Neural progenitor cell (in vitro differentiated cells): ENCODE measurements at regions not wholly inside any gene's neighbourhood (a gene's known extent, or its start where the extent isn't known, plus 50 kb on each side); places are given as distances from the start of the nearest gene placed in this dataset.
A peak's percentile ranks its signal among the peaks of the same experiment; 100 is the strongest.

Experiments used
- DNase-seq: peaks from one replicate; pipeline ENCODE4 v3.0.0-alpha.2; 2016; ENCODE audit warnings: low spot score
- H2AFZ ChIP-seq: fragments of 200-600 bp; sonication (generic); replicated peaks from 2 replicates; pipeline ENCODE4 v1.6.1; 2016; ENCODE audit warnings: antibody characterized with exemption
- H3F3A ChIP-seq: fragments of 200-600 bp; sonication (generic); 2 replicates; pipeline ENCODE4 v1.6.1; 2016; ENCODE audit warnings: antibody characterized with exemption, low read depth
- H3K27ac ChIP-seq: fragments of 200-600 bp; sonication (generic); 2 replicates; pipeline ENCODE4 v1.5.1; 2016; ENCODE audit warnings: mild to moderate bottlenecking
- H3K27me3 ChIP-seq: fragments of 200-600 bp; sonication (generic); 2 replicates; pipeline ENCODE4 v1.6.1; 2016; ENCODE audit warnings: mild to moderate bottlenecking, moderate library complexity
- H3K36me3 ChIP-seq: fragments of 200-600 bp; sonication (generic); 2 replicates; pipeline ENCODE4 v1.5.1; 2016
- H3K4me1 ChIP-seq: fragments of 200-600 bp; sonication (generic); 2 replicates; pipeline ENCODE4 v1.6.1; 2016; ENCODE audit warnings: mixed run types
- H3K4me2 ChIP-seq: fragments of 200-600 bp; sonication (generic); 2 replicates; pipeline ENCODE4 v1.6.1; 2016
- H3K4me3 ChIP-seq: fragments of 200-600 bp; sonication (generic); 2 replicates; pipeline ENCODE4 v1.5.1; 2016
- H3K79me2 ChIP-seq: fragments of 200-600 bp; sonication (generic); 2 replicates; pipeline ENCODE4 v1.6.1; 2016; ENCODE audit warnings: low read depth
- H3K9ac ChIP-seq: fragments of 200-600 bp; sonication (generic); 2 replicates; pipeline ENCODE4 v1.6.1; 2016
- H3K9me3 ChIP-seq: fragments of 200-600 bp; sonication (generic); 2 replicates; pipeline ENCODE4 v1.5.1; 2016; ENCODE audit warnings: low read depth
- H4K20me1 ChIP-seq: fragments of 200-600 bp; sonication (generic); 2 replicates; pipeline ENCODE4 v1.6.1; 2016; ENCODE audit warnings: low read depth
- H3K27ac Mint-ChIP-seq: 3 replicates; pipeline ENCODE4 v1.8.0; 2021; ENCODE audit warnings: mixed read lengths
- H3K27me3 Mint-ChIP-seq: 2 replicates; pipeline ENCODE4 v1.8.0; 2022; ENCODE audit warnings: low read depth, mild to moderate bottlenecking, inconsistent platforms, moderate library complexity, mixed read lengths; ENCODE audit not compliant: insufficient read depth
- H3K36me3 Mint-ChIP-seq: 3 replicates; pipeline ENCODE4 v1.8.0; 2021; ENCODE audit warnings: mixed read lengths
- H3K4me1 Mint-ChIP-seq: 3 replicates; pipeline ENCODE4 v1.8.0; 2021; ENCODE audit warnings: mixed read lengths
- H3K4me3 Mint-ChIP-seq: 3 replicates; pipeline ENCODE4 v1.8.0; 2021; ENCODE audit warnings: mild to moderate bottlenecking, moderate library complexity, mixed read lengths
- H3K9me3 Mint-ChIP-seq: 3 replicates; pipeline ENCODE4 v1.8.0; 2020; ENCODE audit warnings: mixed read lengths
- CTCF ChIP-seq: fragments of 200-600 bp; sonication (generic); IDR thresholded peaks from 2 replicates; pipeline ENCODE4 v1.5.1; 2017; ENCODE audit warnings: antibody characterized with exemption, mild to moderate bottlenecking
- EZH2 ChIP-seq: fragments of 200-600 bp; sonication (generic); IDR thresholded peaks from 2 replicates; pipeline ENCODE4 v1.6.1; 2017; ENCODE audit warnings: antibody characterized with exemption, mild to moderate bottlenecking, moderate library complexity
- EZH2phosphoT487 ChIP-seq: fragments of 200-600 bp; sonication (generic); IDR thresholded peaks from 2 replicates; pipeline ENCODE4 v1.6.1; 2017; ENCODE audit warnings: antibody characterized with exemption

- Histone ChIP-seq H3K36me3 (no peaks in the 10 kb centered on the region), H3F3A (no peaks in the 10 kb centered on the region), H3K4me1 (no peaks in the 10 kb centered on the region), H3K9me3 (no peaks in the 10 kb centered on the region), H3K9ac (no peak overlapping the region), H3K27ac (no peak overlapping the region), H3K79me2 (no peaks in the 10 kb centered on the region), H3K4me2 (no peak overlapping the region), H2AFZ (no peak overlapping the region), H4K20me1 (no peaks in the 10 kb centered on the region), H3K4me3 (no peak overlapping the region), H3K27me3 (no peaks in the 10 kb centered on the region)
- H3K4me1 Mint-ChIP-seq, result peaks cover 27% of the 10 kb centered on the region
- H3K4me3 Mint-ChIP-seq, result no peak overlapping the region
- H3K9me3 Mint-ChIP-seq, result peaks cover 8% of the 10 kb centered on the region
- no peak overlapping the region for H3K27ac Mint-ChIP-seq
- DNase-seq, result no peak
- H3K27me3 Mint-ChIP-seq, result no peaks in the 10 kb centered on the region
- TF ChIP-seq EZH2phosphoT487 (no peak), EZH2 (no peak), CTCF (no peak)
- no peaks in the 10 kb centered on the region for H3K36me3 Mint-ChIP-seq
These were observed 185.4 kb upstream of the CDH11 start for GRCh38 chr16:65307286-65307685.

- no peak for DNase-seq
- H3F3A ChIP-seq, result no peaks in the 10 kb centered on the region
- H3K27ac Mint-ChIP-seq, result no peak overlapping the region
These were observed 184.9 kb upstream of the CDH11 start for GRCh38 chr16:65306722-65307121.

GRCh38 chr16:65306300-65306699 lies 184.4 kb upstream of the CDH11 start:
- no peaks in the 10 kb centered on the region for H3K36me3 ChIP-seq
- H3K27ac ChIP-seq, result no peak overlapping the region
- TF ChIP-seq EZH2phosphoT487, result no peak
- no peak for TF ChIP-seq CTCF
- no peak for TF ChIP-seq EZH2
- no peaks in the 10 kb centered on the region for H3K9me3 ChIP-seq
- H3K4me2 ChIP-seq, result no peak overlapping the region
- no peak for DNase-seq
- no peaks in the 10 kb centered on the region for H3K27me3 ChIP-seq
- no peak overlapping the region for H3K4me3 ChIP-seq
- H2AFZ ChIP-seq, result no peak overlapping the region
- Mint-ChIP-seq H3K27me3 (no peaks in the 10 kb centered on the region), H3K4me3 (no peak overlapping the region), H3K27ac (peak overlapping the region; percentile 2), H3K4me1 (peaks cover 27% of the 10 kb centered on the region), H3K36me3 (no peaks in the 10 kb centered on the region), H3K9me3 (peaks cover 8% of the 10 kb centered on the region)
- H4K20me1 ChIP-seq, result no peaks in the 10 kb centered on the region
- no peaks in the 10 kb centered on the region for H3F3A ChIP-seq
- no peak overlapping the region for H3K9ac ChIP-seq
- no peaks in the 10 kb centered on the region for H3K79me2 ChIP-seq
- H3K4me1 ChIP-seq, result no peaks in the 10 kb centered on the region

More at GRCh38 chr16:65306722-65307121, 184.9 kb upstream of the CDH11 start:
- Histone ChIP-seq H3K4me3 (no peak overlapping the region), H3K27ac (no peak overlapping the region), H4K20me1 (no peaks in the 10 kb centered on the region), H3K4me2 (no peak overlapping the region), H3K27me3 (no peaks in the 10 kb centered on the region), H3K9me3 (no peaks in the 10 kb centered on the region), H3K4me1 (no peaks in the 10 kb centered on the region), H3K36me3 (no peaks in the 10 kb centered on the region), H2AFZ (no peak overlapping the region), H3K9ac (no peak overlapping the region), H3K79me2 (no peaks in the 10 kb centered on the region)
- H3K36me3 Mint-ChIP-seq, result no peaks in the 10 kb centered on the region
- peaks cover 8% of the 10 kb centered on the region for H3K9me3 Mint-ChIP-seq
- H3K27me3 Mint-ChIP-seq, result no peaks in the 10 kb centered on the region
- peaks cover 27% of the 10 kb centered on the region for H3K4me1 Mint-ChIP-seq
- TF ChIP-seq EZH2phosphoT487, result no peak
- no peak for TF ChIP-seq CTCF
- TF ChIP-seq EZH2, result no peak
- no peak overlapping the region for H3K4me3 Mint-ChIP-seq
